ENCODE measurements at regions not wholly inside any gene's neighbourhood (a gene's known extent, or its start where the extent isn't known, plus 50 kb on each side); places are given as distances from the start of the nearest gene placed in this dataset.

- no peak for DNase-seq (ENCODE audit: low read depth in 2 of 3, low spot score in 1 of 3)
Observed at GRCh38 chr14:96617635-96618034, 115.5 kb downstream of the PAPOLA start.

GRCh38 chr14:96622926-96623325 is 120.7 kb downstream of the PAPOLA start:
- no peak for DNase-seq (ENCODE audit: low read depth in 2 of 3, low spot score in 1 of 3)

GRCh38 chr14:96623676-96624484 is 121.7 kb downstream of the PAPOLA start:
- no peak for DNase-seq (ENCODE audit: low read depth in 2 of 3, low spot score in 1 of 3)

- no peak for DNase-seq (ENCODE audit: low read depth in 2 of 3, low spot score in 1 of 3)
Observed at GRCh38 chr14:96624661-96625425, 122.7 kb downstream of the PAPOLA start.

GRCh38 chr14:96625426-96625985 is 123.3 kb downstream of the PAPOLA start:
- no peak for DNase-seq (ENCODE audit: low read depth in 2 of 3, low spot score in 1 of 3)

- DNase-seq (ENCODE audit: low read depth in 2 of 3, low spot score in 1 of 3) = no peak
Observed at GRCh38 chr14:96626121-96626768, 124.1 kb downstream of the PAPOLA start.

GRCh38 chr14:96626916-96627315 is 124.7 kb downstream of the PAPOLA start:
- peak in 2 of 3 donors; percentile 7 to 14 for DNase-seq (ENCODE audit: low read depth in 2 of 3, low spot score in 1 of 3)

- DNase-seq (ENCODE audit: low read depth in 2 of 3, low spot score in 1 of 3) = no peak
Observed at GRCh38 chr14:96627386-96627785, 125.2 kb downstream of the PAPOLA start.

- DNase-seq (ENCODE audit: low read depth in 2 of 3, low spot score in 1 of 3) = no peak
Observed at GRCh38 chr14:96627811-96628775, 125.9 kb downstream of the PAPOLA start.

- no peak for DNase-seq (ENCODE audit: low read depth in 2 of 3, low spot score in 1 of 3)
Observed at GRCh38 chr14:96629082-96629481, 126.9 kb downstream of the PAPOLA start.

- DNase-seq (ENCODE audit: low read depth in 2 of 3, low spot score in 1 of 3) = no peak
Observed at GRCh38 chr14:96629558-96630222, 127.5 kb downstream of the PAPOLA start.

GRCh38 chr14:96630281-96630680 is 128.1 kb downstream of the PAPOLA start:
- no peak for DNase-seq (ENCODE audit: low read depth in 2 of 3, low spot score in 1 of 3)

GRCh38 chr14:96631030-96631429 is 128.8 kb downstream of the PAPOLA start:
- no peak for DNase-seq (ENCODE audit: low read depth in 2 of 3, low spot score in 1 of 3)

GRCh38 chr14:96631621-96632362 is 129.6 kb downstream of the PAPOLA start:
- no peak for DNase-seq (ENCODE audit: low read depth in 2 of 3, low spot score in 1 of 3)

- DNase-seq (ENCODE audit: low read depth in 2 of 3, low spot score in 1 of 3) = no peak
Observed at GRCh38 chr14:96632363-96632758, 130.2 kb downstream of the PAPOLA start.

GRCh38 chr14:96633096-96633495 is 130.9 kb downstream of the PAPOLA start:
- DNase-seq (ENCODE audit: low read depth in 2 of 3, low spot score in 1 of 3) = no peak

- no peak for DNase-seq (ENCODE audit: low read depth in 2 of 3, low spot score in 1 of 3)
Observed at GRCh38 chr14:96634481-96634880, 132.3 kb downstream of the PAPOLA start.

GRCh38 chr14:96634896-96635295 is 132.7 kb downstream of the PAPOLA start:
- no peak for DNase-seq (ENCODE audit: low read depth in 2 of 3, low spot score in 1 of 3)

- no peak for DNase-seq (ENCODE audit: low read depth in 2 of 3, low spot score in 1 of 3)
Observed at GRCh38 chr14:96635850-96636249, 133.7 kb downstream of the PAPOLA start.

All from stimulated activated CD4-positive, alpha-beta T cell treated with anti-CD3 and anti-CD28 coated beads, Interleukin-12 subunit alpha, Interleukin-12 subunit beta, amount 100 ng/mL, for 48 hours (primary cell).